ENCODE measurements at regions not wholly inside any gene's neighbourhood (a gene's known extent, or its start where the extent isn't known, plus 50 kb on each side); places are given as distances from the start of the nearest gene placed in this dataset.

- H3K27ac ChIP-seq = no peak overlapping the region
- TF ChIP-seq, protein P1, sequence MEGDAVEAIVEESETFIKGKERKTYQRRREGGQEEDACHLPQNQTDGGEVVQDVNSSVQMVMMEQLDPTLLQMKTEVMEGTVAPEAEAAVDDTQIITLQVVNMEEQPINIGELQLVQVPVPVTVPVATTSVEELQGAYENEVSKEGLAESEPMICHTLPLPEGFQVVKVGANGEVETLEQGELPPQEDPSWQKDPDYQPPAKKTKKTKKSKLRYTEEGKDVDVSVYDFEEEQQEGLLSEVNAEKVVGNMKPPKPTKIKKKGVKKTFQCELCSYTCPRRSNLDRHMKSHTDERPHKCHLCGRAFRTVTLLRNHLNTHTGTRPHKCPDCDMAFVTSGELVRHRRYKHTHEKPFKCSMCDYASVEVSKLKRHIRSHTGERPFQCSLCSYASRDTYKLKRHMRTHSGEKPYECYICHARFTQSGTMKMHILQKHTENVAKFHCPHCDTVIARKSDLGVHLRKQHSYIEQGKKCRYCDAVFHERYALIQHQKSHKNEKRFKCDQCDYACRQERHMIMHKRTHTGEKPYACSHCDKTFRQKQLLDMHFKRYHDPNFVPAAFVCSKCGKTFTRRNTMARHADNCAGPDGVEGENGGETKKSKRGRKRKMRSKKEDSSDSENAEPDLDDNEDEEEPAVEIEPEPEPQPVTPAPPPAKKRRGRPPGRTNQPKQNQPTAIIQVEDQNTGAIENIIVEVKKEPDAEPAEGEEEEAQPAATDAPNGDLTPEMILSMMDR (conservative IDR thresholded peaks at IDR 0.05) = no peak
These were observed 102.2 kb upstream of the CELF4 start for GRCh38 chr18:37667836-37668235.

GRCh38 chr18:37666991-37667390 is 101.4 kb upstream of the CELF4 start:
- TF ChIP-seq, protein P1 (conservative IDR thresholded peaks at IDR 0.05) = no peak
- H3K27ac ChIP-seq = no peak overlapping the region

DNA sequence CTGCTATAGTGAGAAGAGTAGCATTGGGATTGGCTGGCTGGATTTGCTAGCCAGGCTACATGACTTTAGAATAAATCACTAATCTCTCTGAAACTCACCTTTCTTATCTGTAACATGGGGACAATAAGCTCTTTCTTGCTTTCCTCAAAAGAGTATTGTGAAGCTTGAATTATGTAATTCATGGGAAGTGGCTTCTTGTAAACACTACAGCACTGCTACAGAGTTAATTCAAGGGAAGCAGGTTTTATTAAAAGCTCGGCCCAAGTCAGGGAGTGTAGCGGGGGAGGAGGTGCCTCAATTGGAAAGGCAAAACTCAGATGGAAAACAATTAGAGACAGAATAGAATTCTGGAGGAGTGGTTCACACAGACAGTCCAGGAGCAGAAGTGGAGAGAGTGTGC is 100.9 kb upstream of the CELF4 start:
- no peak overlapping the region for H3K27ac ChIP-seq
- TF ChIP-seq, protein P1 (conservative IDR thresholded peaks at IDR 0.05) = no peak

GRCh38 chr18:37665346-37665745 is 99.7 kb upstream of the CELF4 start:
- TF ChIP-seq, protein P1 (conservative IDR thresholded peaks at IDR 0.05) = no peak

GRCh38 chr18:37663446-37663845 is 97.8 kb upstream of the CELF4 start:
- TF ChIP-seq, protein P1 (conservative IDR thresholded peaks at IDR 0.05) = no peak
- no peak overlapping the region for H3K27ac ChIP-seq

More at GRCh38 chr18:37665346-37665745, 99.7 kb upstream of the CELF4 start:
- no peak overlapping the region for H3K27ac ChIP-seq

GRCh38 chr18:37662546-37663339 is 97.1 kb upstream of the CELF4 start:
- H3K27ac ChIP-seq = no peak overlapping the region
- TF ChIP-seq, protein P1 (conservative IDR thresholded peaks at IDR 0.05) = no peak

DNA sequence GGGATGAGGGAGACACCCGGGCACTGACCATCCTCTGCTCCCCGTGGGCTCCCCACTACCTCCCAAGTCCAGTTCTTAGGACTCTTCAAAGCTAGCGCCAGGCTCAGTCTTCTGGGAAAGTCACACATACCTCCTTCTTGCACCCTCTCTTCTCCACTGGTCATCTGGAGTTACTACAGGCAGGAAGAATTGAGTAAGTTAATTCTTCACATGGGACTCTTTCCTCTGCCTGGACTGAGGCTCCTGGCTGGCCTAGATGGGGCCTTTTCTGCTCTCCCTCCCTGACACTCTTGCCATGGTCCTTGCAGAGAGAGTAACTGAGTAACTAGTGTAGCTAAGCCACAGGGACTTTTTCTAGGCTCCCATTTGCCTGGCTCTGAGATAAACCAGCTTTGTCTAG is 96.5 kb upstream of the CELF4 start:
- TF ChIP-seq, protein P1 (conservative IDR thresholded peaks at IDR 0.05) = no peak
- H3K27ac ChIP-seq = no peak overlapping the region

Data from VCaP (cell line).